Uterus (tissue), 3 donors: ENCODE measurements at regions not wholly inside any gene's neighbourhood (a gene's known extent, or its start where the extent isn't known, plus 50 kb on each side); places are given as distances from the start of the nearest gene placed in this dataset.

Source experiments
- DNase-seq, 2 donors: peaks; one replicate each; pipeline ENCODE4 v3.0.0-alpha.2; 2019 to 2020
- H3K27ac ChIP-seq, 2 donors: fragments of 200-600 bp; sonication (generic); 1 replicate in 1 of 2; 2 replicates in 1 of 2; pipeline ENCODE4 v1.5.1; 2016 to 2018
- H3K27me3 ChIP-seq, 2 donors: fragments of 200-600 bp; sonication (generic); one replicate each; pipeline ENCODE4 v1.5.1; 2018 to 2019; ENCODE audit warnings: control low read depth in 1 of 2
- H3K36me3 ChIP-seq, 2 donors: fragments of 200-600 bp; sonication (generic); one replicate each; pipeline ENCODE4 v1.5.1; 2019; ENCODE audit warnings: control low read depth in 1 of 2
- H3K4me1 ChIP-seq, 2 donors: fragments of 200-600 bp; sonication (generic); one replicate each; pipeline ENCODE4 v1.5.1; 2018 to 2019; ENCODE audit warnings: control low read depth in 1 of 2
- H3K4me3 ChIP-seq, 2 donors: fragments of 200-600 bp; sonication (generic); 1 replicate in 1 of 2; 2 replicates in 1 of 2; pipeline ENCODE4 v1.5.1; 2018 to 2019; ENCODE audit warnings: mild to moderate bottlenecking in 1 of 2
- H3K9me3 ChIP-seq, 2 donors: fragments of 200-600 bp; sonication (generic); one replicate each; pipeline ENCODE4 v1.5.1; 2019; ENCODE audit warnings: control low read depth in 1 of 2
- POLR2A ChIP-seq, 2 donors: fragments of 450-650 bp; IDR thresholded peaks; one replicate each; pipeline ENCODE4 v1.6.1; 2016; ENCODE audit warnings: antibody characterized with exemption in 2 of 2, mild to moderate bottlenecking in 1 of 2, moderate library complexity in 1 of 2
- intact Hi-C: fragments of 100-400 bp; cut with DNase I; formaldehyde crosslinking; loops from one replicate; pipeline ENCODE4 v1.15.1; 2023; ENCODE audit warnings: low total_unique reads
- TF ChIP-seq, protein P1 (sequence below), 4 experiments: fragments of 200-600 bp in 2 of 4; fragments of 450-650 bp in 2 of 4; sonication (generic) in 2 of 4; IDR thresholded peaks; one replicate each; pipeline ENCODE4 v1.5.1; 2016 to 2019; ENCODE audit warnings: antibody characterized with exemption in 4 of 4, mild to moderate bottlenecking in 2 of 4, moderate library complexity in 1 of 4
- donor health status: DM: yes; HTN: yes; CAD: no.

DNA sequence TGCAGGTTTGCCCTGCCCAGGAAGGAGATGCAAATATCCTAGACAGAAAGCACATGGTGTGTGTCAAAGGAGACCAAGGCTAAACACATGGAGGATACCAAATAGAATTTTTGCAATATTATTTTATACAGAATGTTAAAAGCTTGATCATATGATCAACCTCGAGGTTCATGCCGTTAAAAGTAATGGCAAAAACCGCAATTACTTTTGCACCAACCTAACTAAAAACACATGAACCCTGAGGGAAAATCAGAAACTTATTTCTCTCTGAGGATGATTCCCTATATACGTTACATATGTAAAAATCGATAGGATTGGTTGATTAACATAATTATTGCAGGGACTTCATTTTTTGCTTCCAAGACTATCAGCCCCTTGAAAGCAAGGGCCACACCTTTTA is 88.1 kb downstream of the MZT1 start:
- no peak for DNase-seq
- Histone ChIP-seq H3K36me3 (no peaks in the 10 kb centered on the region), H3K9me3 (no peaks in the 10 kb centered on the region), H3K4me3 (no peak overlapping the region), H3K4me1 (no peaks in the 10 kb centered on the region), H3K27ac (no peak overlapping the region), H3K27me3 (no peaks in the 10 kb centered on the region)
- TF ChIP-seq POLR2A (IDR thresholded peaks at IDR 0.05): no peak
- TF ChIP-seq, protein P1, sequence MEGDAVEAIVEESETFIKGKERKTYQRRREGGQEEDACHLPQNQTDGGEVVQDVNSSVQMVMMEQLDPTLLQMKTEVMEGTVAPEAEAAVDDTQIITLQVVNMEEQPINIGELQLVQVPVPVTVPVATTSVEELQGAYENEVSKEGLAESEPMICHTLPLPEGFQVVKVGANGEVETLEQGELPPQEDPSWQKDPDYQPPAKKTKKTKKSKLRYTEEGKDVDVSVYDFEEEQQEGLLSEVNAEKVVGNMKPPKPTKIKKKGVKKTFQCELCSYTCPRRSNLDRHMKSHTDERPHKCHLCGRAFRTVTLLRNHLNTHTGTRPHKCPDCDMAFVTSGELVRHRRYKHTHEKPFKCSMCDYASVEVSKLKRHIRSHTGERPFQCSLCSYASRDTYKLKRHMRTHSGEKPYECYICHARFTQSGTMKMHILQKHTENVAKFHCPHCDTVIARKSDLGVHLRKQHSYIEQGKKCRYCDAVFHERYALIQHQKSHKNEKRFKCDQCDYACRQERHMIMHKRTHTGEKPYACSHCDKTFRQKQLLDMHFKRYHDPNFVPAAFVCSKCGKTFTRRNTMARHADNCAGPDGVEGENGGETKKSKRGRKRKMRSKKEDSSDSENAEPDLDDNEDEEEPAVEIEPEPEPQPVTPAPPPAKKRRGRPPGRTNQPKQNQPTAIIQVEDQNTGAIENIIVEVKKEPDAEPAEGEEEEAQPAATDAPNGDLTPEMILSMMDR (IDR thresholded peaks at IDR 0.05): no peak
- intact Hi-C loops: no loop called here

DNA sequence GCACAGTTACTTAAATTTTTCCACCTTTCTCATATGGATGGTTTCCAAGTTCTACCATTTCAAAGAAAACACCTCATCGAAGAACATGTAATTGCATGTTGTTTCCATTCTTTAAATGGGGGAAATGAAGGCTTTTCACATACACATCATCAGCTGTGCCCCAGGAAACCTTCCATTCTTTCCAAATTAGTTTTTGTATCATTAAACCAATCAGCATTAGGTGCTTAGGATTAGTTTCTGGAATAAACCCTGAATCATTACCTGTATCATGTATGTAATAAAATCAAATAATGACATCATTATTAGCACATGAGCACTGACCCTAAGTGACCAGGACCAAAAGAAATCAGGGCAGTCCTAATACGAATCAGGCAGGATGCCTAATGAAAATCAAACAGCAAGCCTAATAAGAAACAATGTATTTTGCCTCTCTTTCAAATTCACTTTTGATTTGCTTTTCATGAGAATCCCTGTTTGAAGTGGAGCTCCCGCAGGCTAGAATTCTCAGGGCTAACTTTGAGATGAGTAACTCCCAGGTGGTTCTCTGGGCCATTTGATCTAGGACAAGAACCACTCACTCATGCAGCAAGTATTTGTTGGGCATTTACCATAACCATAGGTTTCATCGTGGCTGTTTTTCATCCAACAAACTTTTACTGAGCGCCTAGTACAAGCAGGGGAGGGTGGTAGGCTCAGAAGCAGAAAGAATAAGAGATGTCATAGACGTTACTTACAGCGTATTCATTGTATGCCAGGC is 89.2 kb downstream of the MZT1 start:
- Histone ChIP-seq H3K4me1 (no peaks in the 10 kb centered on the region), H3K36me3 (no peaks in the 10 kb centered on the region), H3K27me3 (no peaks in the 10 kb centered on the region), H3K9me3 (no peaks in the 10 kb centered on the region), H3K4me3 (no peak overlapping the region), H3K27ac (no peak overlapping the region)
- TF ChIP-seq POLR2A (IDR thresholded peaks at IDR 0.05): no peak
- TF ChIP-seq, protein P1 (IDR thresholded peaks at IDR 0.05): no peak
- no peak for DNase-seq
- intact Hi-C loops: no loop called here

DNA sequence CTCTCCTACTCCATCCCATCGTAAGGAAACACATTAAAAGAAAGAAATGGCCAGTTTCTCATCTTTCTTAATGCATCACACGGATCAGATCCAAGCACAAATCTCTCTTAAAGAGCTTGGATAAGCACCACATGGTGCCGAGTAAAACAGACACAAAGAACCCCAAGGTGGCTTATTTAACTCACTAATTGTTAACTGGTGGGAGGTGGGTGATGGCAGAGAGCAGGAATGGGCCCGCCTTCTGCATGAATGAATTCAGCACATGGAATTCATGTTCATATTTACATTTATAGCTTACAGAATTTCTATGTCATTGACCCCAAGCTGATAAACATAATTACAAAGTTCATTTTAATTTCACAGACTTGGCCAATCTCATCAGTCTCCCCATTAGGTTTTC is 89.9 kb downstream of the MZT1 start:
- Histone ChIP-seq H3K27me3 (no peaks in the 10 kb centered on the region), H3K27ac (no peak overlapping the region), H3K36me3 (no peaks in the 10 kb centered on the region), H3K4me3 (no peak overlapping the region), H3K9me3 (no peaks in the 10 kb centered on the region), H3K4me1 (no peaks in the 10 kb centered on the region)
- intact Hi-C loops: no loop called here
- DNase-seq: no peak
- TF ChIP-seq, protein P1 (IDR thresholded peaks at IDR 0.05): no peak
- no peak for TF ChIP-seq POLR2A (IDR thresholded peaks at IDR 0.05)

DNA sequence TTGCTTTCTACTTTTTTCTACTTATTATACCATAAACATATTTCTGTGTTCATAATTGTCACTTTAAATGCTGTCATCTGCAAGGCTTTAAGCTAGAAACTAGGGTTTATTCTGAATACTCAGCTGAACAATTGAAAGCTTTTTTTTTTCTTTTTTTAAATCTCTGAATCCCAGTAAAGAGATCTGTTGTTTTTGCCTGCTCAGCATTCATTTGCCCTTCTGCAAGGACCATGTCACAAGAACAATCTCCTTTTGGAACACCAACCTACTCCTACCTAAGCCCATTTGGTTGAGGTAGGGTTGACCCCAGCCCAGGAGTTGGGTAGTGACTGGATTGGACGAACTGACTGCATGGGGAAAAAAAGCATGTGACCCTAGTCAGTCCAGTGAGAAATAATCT is 92.6 kb downstream of the MZT1 start:
- no peaks in the 10 kb centered on the region for H3K36me3 ChIP-seq
- intact Hi-C loops: no loop called here
- TF ChIP-seq POLR2A (IDR thresholded peaks at IDR 0.05): no peak
- TF ChIP-seq, protein P1 (IDR thresholded peaks at IDR 0.05): no peak
- no peak overlapping the region for H3K4me3 ChIP-seq
- H3K4me1 ChIP-seq: no peaks in the 10 kb centered on the region
- H3K27me3 ChIP-seq: no peaks in the 10 kb centered on the region
- no peaks in the 10 kb centered on the region for H3K9me3 ChIP-seq
- no peak overlapping the region for H3K27ac ChIP-seq
- no peak for DNase-seq

DNA sequence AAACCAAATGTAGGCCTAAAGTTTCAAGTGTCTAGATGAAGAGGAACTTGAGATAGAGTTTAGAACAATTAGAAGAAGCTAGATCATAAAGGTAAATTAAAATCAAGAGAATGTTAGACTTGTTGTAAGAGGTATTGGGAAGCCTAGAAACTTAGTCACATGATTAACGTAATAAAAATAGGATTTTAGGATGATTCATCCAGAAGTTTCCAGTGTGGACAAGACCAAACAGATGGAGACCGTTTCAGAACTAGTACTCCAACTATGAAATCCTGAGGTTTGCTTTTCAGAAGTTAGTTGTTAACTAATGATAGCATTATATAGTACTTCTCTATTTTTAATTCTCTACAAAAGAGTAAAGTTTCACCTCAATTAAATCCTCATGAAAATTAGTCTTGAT is 104.9 kb downstream of the MZT1 start:
- DNase-seq: no peak
- Histone ChIP-seq H3K4me3 (no peak overlapping the region), H3K9me3 (no peaks in the 10 kb centered on the region), H3K27me3 (no peaks in the 10 kb centered on the region), H3K27ac (no peak overlapping the region), H3K36me3 (no peaks in the 10 kb centered on the region), H3K4me1 (no peaks in the 10 kb centered on the region)
- intact Hi-C loops: no loop called here
- no peak for TF ChIP-seq POLR2A (IDR thresholded peaks at IDR 0.05)
- TF ChIP-seq, protein P1 (IDR thresholded peaks at IDR 0.05): no peak
